ENCODE measurements at regions not wholly inside any gene's neighbourhood (a gene's known extent, or its start where the extent isn't known, plus 50 kb on each side); places are given as distances from the start of the nearest gene placed in this dataset.
"Not testable (repeated sequence)": the region's sequence is repeated elsewhere in the genome, so short reads cannot be mapped to it uniquely, and the experiment has no call there.

GRCh38 chr2:12926641-12927040 is 209.9 kb downstream of the TRIB2 start:
- TF ChIP-seq POLR2A, CTCF (IDR thresholded peaks at IDR 0.05): not testable (repeated sequence)

Measured in testis (tissue), 2 donors.